CD4-positive, alpha-beta T cell (primary cell): ENCODE measurements at regions not wholly inside any gene's neighbourhood (a gene's known extent, or its start where the extent isn't known, plus 50 kb on each side); places are given as distances from the start of the nearest gene placed in this dataset.

Source experiments
- ATAC-seq: fragments of 200-7000 bp; cut with Tn5 transposase; one replicate; pipeline ENCODE4 v1.10.0; 2022; ENCODE audit warnings: mild to moderate bottlenecking; ENCODE audit not compliant: poor library complexity
- CTCF ChIA-PET: fragments of 350-600 bp; sonication (Branson Sonifier 250); formaldehyde crosslinking; loops from one replicate; lab custom pipeline; 2021; ENCODE audit warnings: antibody characterized with exemption, inconsistent platforms; lab: Charles Lee
- POLR2A ChIA-PET: fragments of 350-600 bp; sonication (Branson Sonifier 250); formaldehyde crosslinking; loops from one replicate; lab custom pipeline; 2021; ENCODE audit warnings: antibody characterized with exemption, inconsistent platforms; lab: Charles Lee
- DNase-seq, 14 experiments: peaks; one replicate each; pipeline ENCODE4 v3.0.0-alpha.2; 2013 to 2020; ENCODE audit warnings: mixed read lengths in 2 of 14
- H3K27ac ChIP-seq, 2 donors: one replicate each; pipeline versions ENCODE4 v1.5.1 to v1.7.0; 2013; ENCODE audit warnings: low read length in 2 of 2, low read depth in 1 of 2, mild to moderate bottlenecking in 1 of 2
- H3K27me3 ChIP-seq, 2 experiments: 1 replicate in 1 of 2; 2 replicates in 1 of 2; pipeline versions ENCODE4 v1.6.1 to v1.7.0; 2013; ENCODE audit warnings: low read length in 2 of 2, control low read depth in 1 of 2, mild to moderate bottlenecking in 1 of 2, moderate library complexity in 1 of 2; ENCODE audit not compliant: insufficient read depth in 2 of 2, control insufficient read depth in 1 of 2
- H3K36me3 ChIP-seq: one replicate; pipeline ENCODE4 v1.6.1; 2013; ENCODE audit warnings: low read length, control low read depth; ENCODE audit not compliant: insufficient read depth
- H3K4me1 ChIP-seq: one replicate; pipeline ENCODE4 v1.6.1; 2013; ENCODE audit warnings: low read length, control low read depth; ENCODE audit not compliant: insufficient read depth
- H3K4me3 ChIP-seq: one replicate; pipeline ENCODE4 v1.5.1; 2013; ENCODE audit warnings: mild to moderate bottlenecking, low read length, moderate library complexity
- H3K9me3 ChIP-seq, 2 experiments: 1 replicate in 1 of 2; 2 replicates in 1 of 2; pipeline versions ENCODE4 v1.6.1 to v1.7.0; 2013; ENCODE audit warnings: low read length in 2 of 2, mild to moderate bottlenecking in 2 of 2, control low read depth in 1 of 2, moderate library complexity in 1 of 2; ENCODE audit not compliant: control insufficient read depth in 1 of 2, insufficient read depth in 1 of 2
- H3K27ac Mint-ChIP-seq: one replicate; pipeline ENCODE4 v1.8.0; 2020; ENCODE audit warnings: mixed read lengths
- H3K27me3 Mint-ChIP-seq: one replicate; pipeline ENCODE4 v1.8.0; 2021; ENCODE audit warnings: mixed read lengths
- H3K36me3 Mint-ChIP-seq: one replicate; pipeline ENCODE4 v1.8.0; 2021; ENCODE audit warnings: low read depth, mixed read lengths
- H3K4me1 Mint-ChIP-seq: one replicate; pipeline ENCODE4 v1.8.0; 2021; ENCODE audit warnings: low read depth, mixed read lengths
- H3K4me3 Mint-ChIP-seq: one replicate; pipeline ENCODE4 v1.8.0; 2020; ENCODE audit warnings: mild to moderate bottlenecking, mixed read lengths
- H3K9me3 Mint-ChIP-seq: one replicate; pipeline ENCODE4 v1.8.0; 2020; ENCODE audit warnings: mixed read lengths
- CTCF ChIP-seq: fragments of 200-600 bp; IDR thresholded peaks from one replicate; pipeline ENCODE4 v1.8.0; 2022; ENCODE audit warnings: antibody characterized with exemption, mild to moderate bottlenecking
- intact Hi-C, 2 experiments: fragments of 100-400 bp; cut with DNase I in 1 of 2; cut with micrococcal nuclease in 1 of 2; formaldehyde crosslinking; loops; one replicate each; pipeline versions ENCODE4 v1.15.1 to v1.9.0; 2023 to 2025; cut with DNase I, micrococcal nuclease

- Histone ChIP-seq H3K27ac (no peak overlapping the region), H3K4me1 (no peaks in the 10 kb centered on the region), H3K4me3 (no peak overlapping the region), H3K36me3 (no peaks in the 10 kb centered on the region), H3K9me3 (no peaks in the 10 kb centered on the region), H3K27me3 (no peaks in the 10 kb centered on the region)
- H3K4me3 Mint-ChIP-seq = no peak overlapping the region
- H3K27me3 Mint-ChIP-seq = no peaks in the 10 kb centered on the region
- H3K36me3 Mint-ChIP-seq = no peaks in the 10 kb centered on the region
- no peak overlapping the region for H3K27ac Mint-ChIP-seq
- DNase-seq (no peak), ATAC-seq (no peak)
- peaks cover 3% of the 10 kb centered on the region for H3K9me3 Mint-ChIP-seq
- ChIA-PET CTCF (no interaction called here), POLR2A (no interaction called here)
- intact Hi-C loops = no loop called here
- no peak for TF ChIP-seq CTCF
- H3K4me1 Mint-ChIP-seq = no peaks in the 10 kb centered on the region
Observed at GRCh38 chr3:67774676-67775075, 120.3 kb upstream of the SUCLG2 start.

DNA sequence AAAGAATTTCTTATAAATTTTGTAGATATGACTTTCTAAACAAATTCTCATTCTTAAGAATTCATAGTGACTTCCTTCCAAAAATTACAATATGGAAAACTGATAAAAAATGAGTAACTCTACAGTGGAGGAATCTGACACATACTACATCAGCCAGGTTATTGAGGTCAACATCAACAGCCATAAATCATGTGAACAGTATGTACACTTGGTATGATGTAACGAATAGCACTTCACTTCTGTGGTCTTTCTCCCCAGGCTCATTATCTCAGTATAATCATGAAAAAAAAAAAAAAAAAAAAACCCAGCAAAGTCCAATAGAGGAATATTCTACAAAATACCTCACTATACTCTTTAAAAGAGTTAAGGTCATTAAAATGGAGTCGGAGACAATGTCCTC is 111.2 kb upstream of the SUCLG2 start:
- Mint-ChIP-seq H3K9me3 (peaks cover 18% of the 10 kb centered on the region), H3K4me3 (no peak overlapping the region), H3K36me3 (peaks cover 33% of the 10 kb centered on the region), H3K27ac (no peak overlapping the region), H3K4me1 (no peaks in the 10 kb centered on the region), H3K27me3 (no peaks in the 10 kb centered on the region)
- H3K27me3 ChIP-seq = no peaks in the 10 kb centered on the region
- peaks cover 7 to 14% of the 10 kb centered on the region in 2 experiments for H3K9me3 ChIP-seq
- POLR2A ChIA-PET = no interaction called here
- TF ChIP-seq CTCF = no peak
- no peak overlapping the region for H3K4me3 ChIP-seq
- DNase-seq = no peak
- no peaks in the 10 kb centered on the region for H3K36me3 ChIP-seq
- H3K4me1 ChIP-seq = no peaks in the 10 kb centered on the region
- intact Hi-C loops = no loop called here
- ATAC-seq = no peak
- CTCF ChIA-PET = no interaction called here
- H3K27ac ChIP-seq = no peak overlapping the region

DNA sequence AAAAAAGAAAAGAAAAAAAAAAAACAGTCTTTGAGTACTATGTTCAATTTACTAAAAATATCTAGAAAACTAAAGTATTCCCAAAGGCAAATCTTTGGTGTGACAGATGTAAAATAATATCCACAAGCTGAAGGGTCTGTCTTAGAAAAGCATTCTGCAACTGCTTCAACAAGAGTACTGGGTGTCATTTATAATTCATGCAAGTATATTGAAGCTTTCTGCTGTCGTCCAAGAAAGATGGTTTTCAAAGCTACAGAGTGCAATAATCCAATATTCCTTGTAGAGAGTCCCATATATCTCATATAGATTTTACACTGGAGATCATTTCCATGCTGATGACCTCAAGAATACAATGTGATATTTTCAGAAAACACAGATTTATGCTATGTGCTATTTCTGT is 90.9 kb upstream of the SUCLG2 start:
- peaks cover 4% of the 10 kb centered on the region for H3K9me3 Mint-ChIP-seq
- Histone ChIP-seq H3K27ac (no peak overlapping the region), H3K4me1 (no peaks in the 10 kb centered on the region), H3K4me3 (no peak overlapping the region), H3K9me3 (peaks cover 0 to 4% of the 10 kb centered on the region in 2 experiments), H3K36me3 (no peaks in the 10 kb centered on the region), H3K27me3 (no peaks in the 10 kb centered on the region)
- no peaks in the 10 kb centered on the region for H3K27me3 Mint-ChIP-seq
- no peak overlapping the region for H3K4me3 Mint-ChIP-seq
- CTCF ChIA-PET = no interaction called here
- H3K4me1 Mint-ChIP-seq = peaks cover 38% of the 10 kb centered on the region
- intact Hi-C loops = no loop called here
- ATAC-seq = no peak
- H3K27ac Mint-ChIP-seq = no peak overlapping the region
- TF ChIP-seq CTCF = no peak
- POLR2A ChIA-PET = no interaction called here
- peaks cover 54% of the 10 kb centered on the region for H3K36me3 Mint-ChIP-seq
- DNase-seq = no peak
